HG03432 (cell line): ENCODE measurements at regions not wholly inside any gene's neighbourhood (a gene's known extent, or its start where the extent isn't known, plus 50 kb on each side); places are given as distances from the start of the nearest gene placed in this dataset.
"Not testable (repeated sequence)": the region's sequence is repeated elsewhere in the genome, so short reads cannot be mapped to it uniquely, and the experiment has no call there.

Experiments used
- ATAC-seq: cut with Tn5 transposase; IDR thresholded peaks from one replicate; pipeline ENCODE4 v1.9.1; 2021; ENCODE audit warnings: mild to moderate bottlenecking, moderate library complexity; ENCODE audit not compliant: unreplicated experiment

DNA sequence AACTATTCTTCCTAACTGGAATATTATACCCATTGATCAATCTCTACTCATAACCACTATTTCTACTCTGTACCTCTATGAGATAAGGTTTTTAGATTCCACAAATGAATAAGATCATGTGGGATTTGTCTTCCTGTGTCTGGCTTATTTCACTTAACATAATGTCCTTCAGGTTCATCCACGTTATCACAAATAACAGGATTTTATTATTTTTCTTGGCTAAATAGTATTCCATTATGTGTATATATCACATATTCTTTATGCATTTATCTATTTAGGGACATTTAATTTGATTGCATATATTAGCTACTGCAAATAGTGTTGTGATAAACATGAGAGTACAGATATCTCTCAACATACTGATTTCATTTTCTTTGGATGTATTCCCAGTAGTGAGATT, 823.0 kb upstream of the ADGRB3 start:
- no peak for ATAC-seq

DNA sequence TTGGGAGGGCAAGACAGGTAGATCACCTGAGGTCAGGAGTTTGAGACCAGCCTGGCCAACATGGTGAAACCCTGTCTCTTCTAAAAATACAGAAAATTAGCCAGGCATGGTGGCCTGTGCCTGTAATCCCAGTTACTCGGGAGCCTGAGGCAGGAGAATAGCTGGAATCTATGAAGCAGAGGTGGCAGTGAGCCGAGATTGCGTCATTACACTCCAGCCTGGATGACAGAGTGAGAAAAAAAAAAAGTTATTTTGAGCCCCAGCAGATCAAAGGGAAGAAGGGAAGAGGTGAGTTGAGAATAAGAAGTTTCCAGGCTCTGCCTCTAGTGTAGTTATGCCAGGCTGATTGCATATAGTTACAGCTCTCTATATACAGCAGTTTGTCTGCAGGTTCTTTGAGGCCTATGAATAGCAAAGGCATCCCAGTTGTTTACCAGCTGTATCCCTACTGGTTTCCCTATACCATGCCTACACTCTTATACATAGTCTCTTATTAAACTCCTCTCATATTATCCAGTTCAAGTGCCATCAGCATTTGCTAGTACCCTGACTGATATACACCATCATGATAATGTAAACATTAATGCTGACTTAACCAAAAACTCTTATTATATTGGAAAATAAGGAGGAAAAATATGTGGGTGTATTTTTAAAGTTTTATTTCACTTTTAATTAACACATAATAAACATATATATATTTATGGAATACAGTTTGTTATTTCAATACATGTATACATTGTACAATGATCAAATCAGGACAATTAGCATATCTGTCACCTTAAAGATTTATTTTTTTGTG, 823.6 kb upstream of the ADGRB3 start:
- no peak for ATAC-seq

DNA sequence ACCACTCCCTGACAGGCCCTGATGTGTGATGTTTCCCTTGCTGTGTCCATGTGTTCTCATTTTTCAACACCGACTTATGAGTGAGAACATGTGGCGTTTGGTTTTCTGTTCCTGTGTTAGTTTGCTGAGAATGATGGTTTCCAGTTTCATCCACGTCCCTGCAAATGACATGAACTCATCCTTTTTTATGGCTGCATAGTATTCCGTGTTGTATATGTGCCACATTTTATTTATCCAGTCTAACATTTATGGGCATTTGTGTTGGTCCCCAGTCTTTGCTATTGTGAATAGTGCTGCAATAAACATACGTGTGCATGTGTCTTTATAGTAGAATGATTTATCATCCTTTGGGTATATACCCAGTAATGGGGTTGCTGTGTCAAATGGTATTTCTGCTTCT, 830.3 kb upstream of the ADGRB3 start:
- not testable (repeated sequence) for ATAC-seq

DNA sequence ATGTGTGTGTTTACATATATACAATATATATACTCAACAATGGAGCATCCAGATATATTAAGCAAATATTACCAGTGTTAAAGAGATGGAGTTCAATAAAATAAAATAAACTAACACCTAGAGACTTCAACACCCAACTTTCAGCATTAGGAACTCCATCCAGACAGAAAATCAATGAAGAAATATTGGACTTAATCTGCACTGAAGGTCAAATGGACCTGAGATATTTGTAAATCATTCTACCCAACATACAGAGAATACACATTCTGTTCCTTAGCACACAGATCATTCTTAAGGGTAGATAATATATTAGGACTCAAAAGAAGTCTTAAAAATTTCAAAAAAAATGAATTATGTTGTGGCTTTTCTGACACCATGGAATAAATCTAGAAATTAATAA, 832.3 kb upstream of the ADGRB3 start:
- ATAC-seq: no peak

DNA sequence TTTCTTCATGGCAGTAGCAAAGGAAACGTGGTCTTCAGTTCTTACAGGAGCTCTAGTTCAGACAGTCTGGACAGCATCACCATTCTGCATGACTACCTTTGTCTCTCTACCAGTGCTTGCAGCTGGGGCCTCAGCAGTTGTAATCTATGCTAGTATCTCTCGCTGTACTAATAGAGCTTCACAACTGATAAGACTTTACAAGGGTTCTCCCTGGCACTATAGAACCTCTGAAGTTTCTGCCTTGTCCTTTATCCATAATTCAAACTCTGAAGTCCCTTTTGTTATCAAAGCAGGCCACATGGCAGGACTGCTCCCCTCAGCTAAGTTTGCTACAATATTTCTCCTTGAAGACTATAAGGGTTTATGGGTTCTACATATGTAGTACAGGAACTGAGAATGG, 842.1 kb upstream of the ADGRB3 start:
- ATAC-seq: no peak

DNA sequence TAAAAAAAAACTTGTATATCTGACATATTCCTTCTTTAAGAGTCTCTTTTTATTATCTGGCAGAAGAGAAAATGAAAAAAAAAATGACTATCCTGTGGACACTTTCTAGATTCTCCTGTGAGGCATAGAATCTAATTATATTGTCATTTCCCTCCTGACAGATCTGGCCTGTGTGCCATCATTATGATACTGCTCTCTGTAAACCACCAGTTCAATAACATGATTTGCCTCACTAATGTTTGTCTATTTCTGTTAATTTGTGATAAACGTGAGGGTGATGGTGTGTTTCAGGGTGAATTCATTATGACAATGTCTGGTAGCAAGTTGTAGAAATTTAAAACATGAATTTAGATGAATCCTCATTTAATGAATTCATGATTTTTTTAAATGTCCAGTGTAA, 844.5 kb upstream of the ADGRB3 start:
- ATAC-seq: no peak

DNA sequence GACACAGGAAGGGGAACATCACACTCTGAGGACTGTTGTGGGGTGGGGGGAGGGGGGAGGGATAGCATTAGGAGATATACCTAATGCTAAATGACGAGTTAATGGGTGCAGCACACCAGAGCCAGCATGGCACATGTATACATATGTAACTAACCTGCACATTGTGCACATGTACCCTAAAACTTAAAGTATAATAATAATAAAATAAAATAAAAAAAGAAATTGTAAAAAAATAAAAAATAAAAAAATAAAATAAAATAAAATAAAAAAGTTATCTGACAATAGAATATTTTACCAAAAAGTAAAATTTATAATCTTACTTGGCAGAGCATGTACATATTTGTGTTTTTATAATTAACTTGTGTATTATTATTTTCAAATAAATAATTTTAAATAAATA, 848.0 kb upstream of the ADGRB3 start:
- ATAC-seq: not testable (repeated sequence)

DNA sequence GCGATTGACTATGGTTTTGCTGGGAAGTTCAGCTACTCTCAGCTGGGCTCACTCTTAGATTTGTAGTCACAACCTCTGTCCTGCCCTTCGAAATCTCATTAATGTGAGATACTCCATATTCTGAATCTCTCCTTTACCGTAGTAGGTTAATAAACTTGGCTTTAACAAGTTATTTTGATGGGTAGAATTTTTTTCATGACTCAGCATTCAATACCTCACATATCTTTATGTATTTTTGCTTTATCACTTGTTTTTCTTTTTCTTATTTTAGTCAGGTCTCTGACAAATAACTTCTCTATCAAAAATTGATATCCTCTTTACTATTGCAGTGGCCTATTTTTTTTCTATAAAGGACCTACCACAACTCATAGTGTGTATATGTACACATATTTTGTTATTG, 855.2 kb upstream of the ADGRB3 start:
- ATAC-seq: no peak

DNA sequence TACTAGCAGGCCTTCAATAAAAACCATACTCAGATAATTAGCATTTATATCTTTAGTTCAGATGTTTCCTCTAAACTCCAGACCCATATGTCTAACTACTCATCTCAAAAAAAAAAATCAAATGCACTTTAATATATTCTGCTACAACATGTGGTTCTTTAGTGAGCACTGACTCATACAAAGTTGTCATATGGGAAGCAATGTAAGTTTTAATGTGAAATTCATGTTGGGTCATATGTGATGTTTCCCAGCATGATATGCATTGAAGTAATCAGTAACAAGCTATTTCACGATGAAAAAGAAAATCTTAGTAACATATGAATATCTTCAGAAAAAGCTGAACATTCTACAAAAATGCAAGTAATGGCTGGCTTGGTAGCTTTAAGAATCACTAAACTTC, 859.7 kb upstream of the ADGRB3 start:
- no peak for ATAC-seq

DNA sequence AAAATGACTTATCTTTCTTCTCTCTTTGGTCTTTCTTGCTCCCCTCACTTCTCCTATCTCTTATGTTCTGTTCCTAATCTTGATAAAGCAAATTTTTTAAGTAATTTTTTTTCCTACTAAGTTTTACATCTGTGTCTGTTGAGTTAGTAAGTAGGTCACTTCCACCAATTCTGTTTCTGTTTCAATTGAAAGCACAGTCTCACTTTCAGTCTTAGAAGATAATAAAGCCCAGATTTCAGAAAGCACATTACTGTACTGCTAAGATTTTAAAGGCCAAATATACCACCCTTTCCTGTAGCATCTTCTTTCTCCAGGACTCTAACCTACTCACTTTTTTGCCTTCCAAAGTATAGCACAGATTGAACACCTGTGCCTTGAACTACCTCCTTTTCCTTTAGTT, 866.1 kb upstream of the ADGRB3 start:
- ATAC-seq: peak; percentile 87

DNA sequence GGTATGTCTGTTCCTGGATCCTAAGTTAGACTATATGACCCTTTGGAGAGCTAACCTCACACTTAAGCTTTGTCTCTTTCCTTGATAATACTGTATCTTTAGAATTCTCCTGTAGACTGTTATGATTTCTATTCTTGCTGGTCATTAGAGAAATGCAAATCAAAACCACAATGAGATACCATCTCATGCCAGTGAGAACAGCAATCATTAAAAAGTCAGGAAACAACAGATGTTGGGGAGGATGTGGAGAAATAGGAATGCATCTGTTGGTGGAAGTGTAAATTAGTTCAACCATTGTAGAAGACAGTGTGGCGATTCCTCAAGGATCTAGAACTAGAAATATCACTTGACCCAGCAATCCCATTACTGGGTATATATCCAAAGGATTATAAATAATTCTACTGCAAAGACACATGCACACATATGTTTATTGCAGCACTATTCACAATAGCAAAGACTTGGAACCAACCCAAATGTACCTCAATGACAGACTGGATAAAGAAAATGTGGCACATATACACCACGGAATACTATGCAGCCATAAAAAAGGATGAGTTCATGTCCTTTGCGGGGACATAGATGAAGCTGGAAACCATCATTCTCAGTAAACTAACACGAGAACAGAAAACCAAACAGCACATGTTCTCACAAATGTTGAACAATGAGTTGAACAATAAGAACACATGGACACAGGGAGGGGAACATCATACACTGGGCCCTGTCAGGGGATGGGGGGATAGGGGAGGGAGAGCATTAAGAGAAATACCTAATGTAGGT, 867.8 kb upstream of the ADGRB3 start:
- ATAC-seq: not testable (repeated sequence)

DNA sequence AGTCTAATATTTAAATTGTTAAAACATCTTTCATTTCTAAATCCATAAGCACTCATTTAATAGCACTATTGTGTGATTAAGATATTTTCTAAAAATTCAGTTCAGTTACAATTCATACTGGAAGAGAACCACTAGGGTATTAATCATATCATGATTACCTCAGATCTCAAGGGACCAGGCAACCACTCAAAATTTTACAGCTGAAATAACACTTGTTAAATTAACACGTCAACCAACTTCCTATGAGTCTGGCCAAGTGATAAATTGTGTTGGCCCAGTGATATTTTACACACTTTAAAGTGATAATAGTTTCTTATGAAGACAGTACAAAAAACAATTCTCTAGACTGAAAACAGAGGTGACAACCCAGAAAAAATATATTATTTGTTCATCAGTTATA, 869.0 kb upstream of the ADGRB3 start:
- ATAC-seq: no peak

DNA sequence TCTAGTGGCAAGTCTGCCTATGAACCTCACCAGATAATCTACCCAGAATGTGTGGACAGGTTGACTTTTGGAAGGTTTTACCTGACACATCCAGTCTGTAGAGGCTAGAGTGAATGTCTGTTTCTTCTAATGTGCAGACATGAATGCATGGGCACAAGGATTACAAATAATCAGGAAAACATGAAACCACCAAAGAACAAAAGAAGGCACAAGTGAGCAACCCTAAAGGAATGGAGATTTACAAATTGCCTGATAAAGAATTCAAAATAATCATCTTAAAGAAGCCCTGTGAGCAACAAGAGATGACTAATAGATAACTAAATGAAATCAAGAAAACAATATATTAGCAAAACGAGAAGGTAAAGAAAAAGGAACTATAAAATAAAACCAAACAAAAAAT, 876.1 kb upstream of the ADGRB3 start:
- no peak for ATAC-seq

DNA sequence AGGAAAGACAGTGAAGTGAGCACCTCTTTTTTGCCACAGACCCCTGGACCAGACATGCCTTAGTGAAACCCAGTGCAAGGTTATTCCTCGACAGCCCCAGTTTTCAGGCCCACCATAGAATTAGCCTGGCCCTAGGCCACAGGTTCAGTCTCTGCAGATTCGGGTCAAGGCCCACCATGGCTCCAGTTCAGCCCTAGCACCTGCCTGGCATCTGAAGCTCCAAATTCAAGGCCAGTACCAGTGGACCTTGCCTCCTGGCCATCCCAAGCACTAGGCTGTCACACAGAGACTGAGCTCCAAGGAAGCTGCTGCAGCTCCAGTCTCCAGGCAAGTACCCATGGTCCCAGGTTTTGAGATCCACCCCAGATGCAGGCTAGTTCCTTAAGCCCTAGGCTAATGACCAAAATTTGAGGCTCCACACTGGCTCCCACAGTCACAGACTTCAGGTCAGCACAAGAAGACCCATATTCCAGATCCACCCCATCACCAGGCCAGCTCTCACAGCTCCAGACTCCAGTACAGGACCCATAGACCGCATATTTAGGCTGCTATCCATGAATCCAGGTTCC, 877.5 kb upstream of the ADGRB3 start:
- ATAC-seq: no peak

DNA sequence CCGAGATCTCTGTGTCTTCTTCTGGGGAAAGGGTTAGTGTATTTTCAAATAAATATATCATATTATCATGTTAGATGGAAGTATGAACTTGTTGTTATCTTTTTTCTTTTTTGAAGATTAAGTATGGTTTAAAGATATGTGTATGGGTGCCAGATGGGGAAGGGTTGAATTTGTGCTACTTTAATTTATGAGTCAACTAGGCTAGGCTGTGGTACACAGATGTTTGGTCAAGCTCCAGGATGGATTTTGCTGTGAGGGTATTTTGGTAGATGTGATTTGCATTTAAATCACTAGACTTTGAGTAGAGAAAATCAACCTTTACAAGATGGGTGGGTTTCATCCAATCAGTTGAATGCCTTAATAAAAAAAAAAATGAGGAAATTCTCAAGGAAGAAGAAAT, 886.6 kb upstream of the ADGRB3 start:
- no peak for ATAC-seq

DNA sequence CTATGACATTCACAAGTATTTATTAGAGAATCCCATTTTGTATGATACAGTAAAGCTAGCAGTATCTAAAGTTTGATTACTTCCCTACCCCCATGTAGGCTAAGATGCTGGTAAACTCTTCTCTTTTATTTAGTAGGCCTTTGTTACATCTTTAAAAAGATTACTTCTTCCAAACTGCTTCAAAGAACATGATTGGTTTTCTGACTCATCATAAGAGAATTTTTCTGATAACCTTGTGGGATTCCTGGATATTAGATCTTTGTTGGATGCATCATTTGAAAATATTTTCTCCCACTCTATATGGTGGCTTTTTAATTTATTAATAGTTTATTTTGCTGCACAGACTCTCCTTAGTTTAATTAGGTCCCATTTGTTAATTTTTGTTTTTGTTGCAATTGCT, 898.3 kb upstream of the ADGRB3 start:
- no peak for ATAC-seq

DNA sequence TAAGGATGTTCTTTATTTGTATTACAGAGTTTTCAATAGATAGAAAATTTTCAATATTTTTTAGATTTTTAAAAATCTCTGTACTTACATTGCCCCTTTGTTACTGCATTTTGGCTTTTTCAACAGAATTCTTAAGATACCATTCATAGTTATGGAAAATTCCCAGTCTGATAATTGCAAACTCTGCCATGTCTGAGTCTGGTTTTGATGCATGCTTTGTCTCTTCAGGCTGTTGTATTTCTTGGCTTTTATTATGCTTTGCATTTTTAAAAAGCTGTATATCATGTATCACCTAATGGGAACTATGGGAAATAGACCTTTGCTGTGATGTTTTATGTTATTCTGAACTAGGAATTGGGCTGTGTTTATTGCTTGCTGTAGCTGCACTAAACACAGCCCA, 898.9 kb upstream of the ADGRB3 start:
- no peak for ATAC-seq

DNA sequence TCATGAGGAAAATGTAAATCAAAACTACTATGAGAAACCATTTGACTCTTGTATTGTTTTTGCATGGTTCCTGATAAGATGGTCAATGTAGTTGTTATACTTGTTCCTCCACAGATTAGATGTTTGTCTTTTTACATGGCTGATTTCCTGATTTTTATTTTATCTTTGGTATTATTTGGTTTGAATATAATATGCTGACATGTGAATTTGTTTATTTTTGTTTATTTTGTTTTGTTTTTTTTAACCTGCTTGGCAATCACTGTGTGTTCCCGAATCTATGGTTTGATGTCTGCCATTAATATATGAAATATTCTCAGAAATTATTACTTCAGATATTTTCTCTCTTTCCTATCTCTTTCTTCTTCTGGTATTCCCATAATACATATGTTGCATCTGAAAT, 899.5 kb upstream of the ADGRB3 start:
- no peak for ATAC-seq

DNA sequence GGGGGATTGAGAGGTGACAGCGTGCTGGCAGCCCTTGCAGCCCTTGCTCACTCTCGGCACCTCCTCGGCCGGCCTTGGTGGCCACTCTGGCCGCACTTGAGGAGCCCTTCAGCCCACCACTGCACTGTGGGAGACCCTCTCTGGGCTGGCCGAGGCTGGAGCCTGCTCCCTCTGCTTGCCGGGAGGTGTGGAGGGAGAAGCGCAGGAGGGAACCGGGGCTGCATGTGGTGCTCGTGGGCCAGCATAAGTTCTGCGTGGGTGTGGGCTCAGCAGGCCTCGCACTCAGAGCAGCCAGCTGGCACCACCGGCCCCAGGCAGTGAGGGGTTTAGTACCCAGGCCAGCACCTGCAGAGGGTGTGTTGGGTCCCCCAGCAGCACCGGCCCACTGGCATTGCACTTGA, 912.2 kb upstream of the ADGRB3 start:
- ATAC-seq: no peak

DNA sequence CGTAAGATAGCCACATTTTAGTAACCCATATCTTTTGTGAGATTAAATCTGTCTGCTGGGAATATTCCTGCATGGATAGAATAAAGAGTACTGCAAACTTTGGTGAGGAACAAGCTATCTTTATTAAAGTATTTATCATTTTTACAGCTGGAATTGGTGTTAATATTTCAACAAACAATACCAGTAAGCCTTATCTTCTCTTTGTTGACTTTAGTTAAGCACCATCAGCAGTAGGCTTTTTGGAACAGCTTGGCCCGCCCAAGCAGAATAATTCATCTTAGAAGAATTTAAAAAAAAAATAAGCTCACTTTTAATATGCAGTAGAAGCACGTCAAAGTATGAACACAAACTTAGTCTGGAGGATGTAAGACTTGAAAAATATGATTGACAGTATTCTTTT, 917.8 kb upstream of the ADGRB3 start:
- ATAC-seq: no peak

DNA sequence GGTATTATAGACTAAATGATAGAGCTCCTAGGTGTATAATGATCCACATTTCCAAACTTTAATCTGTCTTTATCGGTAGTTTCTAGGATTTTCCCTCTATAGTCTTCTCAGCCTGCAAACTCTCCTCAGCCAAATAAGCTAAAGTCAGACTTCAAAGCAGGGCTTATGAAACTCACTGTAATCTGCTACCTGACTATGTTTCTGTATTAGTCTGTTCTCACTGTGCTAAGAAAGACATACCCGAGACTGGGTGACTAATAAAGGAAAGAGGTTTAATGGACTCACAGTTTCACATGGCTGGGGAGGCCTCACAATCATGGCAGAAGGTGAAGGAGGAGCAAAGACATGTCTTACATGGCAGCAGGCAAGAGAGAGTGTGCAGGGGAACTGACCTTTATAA, 928.7 kb upstream of the ADGRB3 start:
- no peak for ATAC-seq

DNA sequence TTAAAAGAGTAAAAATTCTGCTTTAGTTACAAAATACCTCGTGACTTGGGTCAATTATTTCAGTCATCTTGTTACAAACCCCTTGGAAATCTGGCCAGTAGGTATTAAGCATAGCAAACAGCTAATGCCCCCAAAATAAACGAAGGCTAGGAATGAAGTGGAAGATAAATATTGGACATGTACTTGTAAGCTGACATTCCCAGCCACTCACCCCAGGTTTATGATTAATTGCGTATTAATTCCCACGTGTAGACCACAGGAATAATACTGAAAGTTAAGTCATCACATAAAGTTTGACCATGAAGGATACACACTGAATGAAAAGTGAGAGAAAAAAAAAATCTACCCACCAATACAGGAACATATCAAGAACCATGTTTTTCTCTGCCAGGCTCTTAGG, 936.5 kb upstream of the ADGRB3 start:
- no peak for ATAC-seq
